ENCODE measurements at regions not wholly inside any gene's neighbourhood (a gene's known extent, or its start where the extent isn't known, plus 50 kb on each side); places are given as distances from the start of the nearest gene placed in this dataset.

GRCh38 chr7:19210893-19211413, 65.7 kb upstream of the FERD3L start:
- DNase-seq (ENCODE audit: low read depth) = no peak

GRCh38 chr7:19209166-19209696, 64.0 kb upstream of the FERD3L start:
- no peak for DNase-seq (ENCODE audit: low read depth)

- no peak for DNase-seq (ENCODE audit: low read depth)
These were observed 61.5 kb upstream of the FERD3L start for GRCh38 chr7:19206721-19207120.

GRCh38 chr7:19203686-19204085, 58.5 kb upstream of the FERD3L start:
- no peak for DNase-seq (ENCODE audit: low read depth)

GRCh38 chr7:19202599-19202998, 57.4 kb upstream of the FERD3L start:
- no peak for DNase-seq (ENCODE audit: low read depth)
